ENCODE measurements at regions not wholly inside any gene's neighbourhood (a gene's known extent, or its start where the extent isn't known, plus 50 kb on each side); places are given as distances from the start of the nearest gene placed in this dataset.

DNA sequence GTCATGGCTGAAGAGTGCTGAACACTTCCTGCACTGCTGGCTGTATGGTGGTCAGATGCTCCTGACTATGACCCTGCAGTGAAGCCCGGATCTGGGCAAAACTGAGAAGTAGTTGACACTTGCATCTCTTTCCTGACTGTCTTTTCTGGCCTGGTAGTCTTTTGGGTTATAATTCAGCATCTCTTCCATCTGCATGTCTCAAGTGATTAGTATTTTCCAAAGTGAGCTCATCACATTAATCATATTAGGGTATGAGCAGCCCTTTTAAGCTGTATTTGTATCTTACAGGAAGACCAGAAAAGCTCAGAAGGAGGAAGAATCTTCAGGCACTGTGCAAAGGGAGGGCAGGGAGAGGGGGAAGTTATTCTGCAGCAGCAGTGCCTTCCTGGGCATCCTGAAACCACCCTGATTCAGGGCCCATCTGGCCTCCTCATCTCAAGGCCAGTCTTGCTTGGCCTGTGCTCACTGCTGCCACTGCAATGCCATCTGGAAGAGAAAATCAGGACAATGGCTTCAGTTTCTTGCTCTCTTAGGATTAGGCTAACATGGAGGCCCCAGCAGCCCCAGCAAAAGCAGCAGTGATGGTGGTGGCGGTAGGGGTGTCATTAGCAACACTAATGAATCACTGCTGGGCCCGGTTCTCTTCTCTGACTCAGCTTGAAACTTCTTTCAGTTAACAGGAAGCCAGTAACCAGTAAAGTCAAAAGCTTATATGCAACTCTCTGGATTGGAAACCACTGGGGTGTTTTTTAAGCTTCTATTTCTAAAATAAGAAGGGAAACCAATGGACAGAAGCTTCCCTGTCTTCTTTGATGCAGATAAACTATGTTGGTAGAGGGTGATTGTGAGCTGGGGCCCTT is 63.3 kb upstream of the WDR26 start:
- Histone ChIP-seq H3K4me1 (ENCODE audit: low read depth) (peaks cover 4% of the 10 kb centered on the region), H3K27me3 (no peaks in the 10 kb centered on the region), H3K27ac (no peak overlapping the region), H3K4me3 (no peak overlapping the region), H3K9me3 (ENCODE audit: low read depth) (no peaks in the 10 kb centered on the region), H3K36me3 (no peaks in the 10 kb centered on the region)
- TF ChIP-seq, protein P1, sequence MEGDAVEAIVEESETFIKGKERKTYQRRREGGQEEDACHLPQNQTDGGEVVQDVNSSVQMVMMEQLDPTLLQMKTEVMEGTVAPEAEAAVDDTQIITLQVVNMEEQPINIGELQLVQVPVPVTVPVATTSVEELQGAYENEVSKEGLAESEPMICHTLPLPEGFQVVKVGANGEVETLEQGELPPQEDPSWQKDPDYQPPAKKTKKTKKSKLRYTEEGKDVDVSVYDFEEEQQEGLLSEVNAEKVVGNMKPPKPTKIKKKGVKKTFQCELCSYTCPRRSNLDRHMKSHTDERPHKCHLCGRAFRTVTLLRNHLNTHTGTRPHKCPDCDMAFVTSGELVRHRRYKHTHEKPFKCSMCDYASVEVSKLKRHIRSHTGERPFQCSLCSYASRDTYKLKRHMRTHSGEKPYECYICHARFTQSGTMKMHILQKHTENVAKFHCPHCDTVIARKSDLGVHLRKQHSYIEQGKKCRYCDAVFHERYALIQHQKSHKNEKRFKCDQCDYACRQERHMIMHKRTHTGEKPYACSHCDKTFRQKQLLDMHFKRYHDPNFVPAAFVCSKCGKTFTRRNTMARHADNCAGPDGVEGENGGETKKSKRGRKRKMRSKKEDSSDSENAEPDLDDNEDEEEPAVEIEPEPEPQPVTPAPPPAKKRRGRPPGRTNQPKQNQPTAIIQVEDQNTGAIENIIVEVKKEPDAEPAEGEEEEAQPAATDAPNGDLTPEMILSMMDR (IDR thresholded peaks at IDR 0.05; ENCODE audit: low read depth, low read length), result no peak
- DNase-seq (ENCODE audit: low read depth in 1 of 2, low spot score in 1 of 2), result peak in 1 of 2 donors; percentile 76

DNA sequence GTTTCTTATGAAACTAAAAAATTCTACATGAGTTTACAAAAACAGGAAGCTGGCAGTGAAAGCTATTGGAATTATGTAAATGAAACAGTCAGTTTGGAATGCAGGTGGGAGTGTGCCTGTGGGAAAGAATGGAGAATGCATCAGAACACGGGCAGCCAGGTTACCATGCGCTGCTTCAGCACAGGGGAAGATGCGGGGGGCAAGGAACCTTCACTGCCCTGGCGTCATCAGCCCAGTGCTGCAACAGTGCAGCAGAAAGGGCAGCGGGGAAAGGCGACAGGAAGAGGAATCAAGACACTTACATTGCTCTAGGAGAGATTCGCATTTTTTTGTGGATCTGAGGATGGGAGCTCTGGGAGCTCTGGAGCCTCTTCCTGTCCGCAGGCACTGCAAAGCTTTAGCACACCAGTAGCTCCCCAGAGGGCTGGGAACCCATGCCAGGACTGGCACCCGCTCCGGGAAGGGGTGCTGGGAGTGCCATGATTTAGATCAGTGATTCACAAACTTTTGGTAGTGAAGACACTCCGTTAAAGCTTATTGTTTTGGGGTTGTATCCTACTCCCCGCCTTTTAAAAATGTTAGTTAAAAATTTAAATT is 64.1 kb upstream of the WDR26 start:
- Histone ChIP-seq H3K27ac (no peak overlapping the region), H3K4me3 (no peak overlapping the region), H3K36me3 (no peaks in the 10 kb centered on the region), H3K4me1 (ENCODE audit: low read depth) (peaks cover 11% of the 10 kb centered on the region), H3K9me3 (ENCODE audit: low read depth) (no peaks in the 10 kb centered on the region), H3K27me3 (no peaks in the 10 kb centered on the region)
- DNase-seq (ENCODE audit: low read depth in 1 of 2, low spot score in 1 of 2), result peak in 1 of 2 donors; percentile 81
- TF ChIP-seq, protein P1 (IDR thresholded peaks at IDR 0.05; ENCODE audit: low read depth, low read length), result no peak

DNA sequence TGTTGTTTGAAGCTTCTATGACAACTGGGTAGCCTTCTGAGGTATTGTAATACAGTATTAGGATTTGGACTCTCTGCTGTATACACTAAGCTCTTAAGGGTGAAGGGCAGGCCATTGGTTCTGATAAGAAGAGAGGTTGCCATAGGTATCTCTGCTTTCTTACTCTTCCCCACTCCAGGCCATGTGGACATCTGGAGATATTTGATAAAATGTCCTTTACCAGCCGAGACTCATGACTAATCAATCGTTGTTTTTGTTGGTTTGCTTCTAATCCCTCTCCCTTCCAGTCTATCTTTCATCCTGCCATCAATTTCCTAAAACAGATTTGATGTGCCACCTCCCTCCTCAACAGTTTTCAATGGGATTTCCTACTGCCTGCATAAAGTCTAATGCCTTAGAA is 64.6 kb upstream of the WDR26 start:
- Histone ChIP-seq H3K4me1 (ENCODE audit: low read depth) (peaks cover 11% of the 10 kb centered on the region), H3K4me3 (no peak overlapping the region), H3K27me3 (no peaks in the 10 kb centered on the region), H3K9me3 (ENCODE audit: low read depth) (no peaks in the 10 kb centered on the region), H3K27ac (no peak overlapping the region), H3K36me3 (no peaks in the 10 kb centered on the region)
- no peak for DNase-seq (ENCODE audit: low read depth in 1 of 2, low spot score in 1 of 2)
- TF ChIP-seq, protein P1 (IDR thresholded peaks at IDR 0.05; ENCODE audit: low read depth, low read length), result no peak

DNA sequence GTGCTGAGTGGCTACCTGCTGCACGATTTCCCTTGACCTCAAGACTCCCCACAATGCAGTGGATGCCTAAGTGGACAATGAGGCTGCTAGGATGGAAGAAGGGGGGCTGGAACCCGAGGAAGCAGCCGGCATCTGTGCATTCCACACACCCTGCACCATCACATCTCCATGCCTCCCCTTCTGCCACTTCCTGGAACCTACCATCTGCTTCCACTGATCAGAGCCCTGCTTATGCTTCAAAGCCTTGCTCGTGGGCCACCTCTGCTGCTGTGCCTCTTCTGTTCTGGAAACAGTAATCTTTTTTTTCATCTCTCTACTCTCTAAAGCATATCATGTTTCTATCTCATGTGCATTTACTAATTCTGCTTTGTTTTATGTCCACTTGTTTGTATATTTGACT is 66.2 kb upstream of the WDR26 start:
- Histone ChIP-seq H3K27me3 (no peaks in the 10 kb centered on the region), H3K4me1 (ENCODE audit: low read depth) (peaks cover 11% of the 10 kb centered on the region), H3K4me3 (no peak overlapping the region), H3K9me3 (ENCODE audit: low read depth) (no peaks in the 10 kb centered on the region), H3K36me3 (no peaks in the 10 kb centered on the region), H3K27ac (no peak overlapping the region)
- DNase-seq (ENCODE audit: low read depth in 1 of 2, low spot score in 1 of 2), result no peak
- TF ChIP-seq, protein P1 (IDR thresholded peaks at IDR 0.05; ENCODE audit: low read depth, low read length), result no peak

DNA sequence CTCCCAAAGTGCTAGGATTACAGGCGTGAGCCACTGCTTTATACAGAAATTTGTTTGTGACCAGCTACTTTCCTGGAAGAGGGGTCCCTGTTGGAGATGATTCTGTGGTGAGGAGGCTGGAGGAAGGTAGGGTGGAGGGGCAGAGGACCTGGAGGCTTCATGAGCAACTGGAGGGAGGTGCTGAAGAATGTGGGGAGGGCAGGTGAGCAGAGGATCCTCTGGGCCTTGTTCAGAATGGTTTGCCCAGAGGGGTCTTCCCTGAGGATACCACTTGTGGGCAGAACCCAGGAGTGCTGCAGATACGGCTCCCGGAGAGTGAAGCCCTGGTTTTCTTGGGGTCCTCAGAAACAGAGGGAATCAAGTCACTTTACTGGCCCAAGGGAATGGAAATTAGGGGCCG is 67.2 kb upstream of the WDR26 start:
- H3K27ac ChIP-seq, result no peak overlapping the region
- H3K4me1 ChIP-seq (ENCODE audit: low read depth), result peaks cover 11% of the 10 kb centered on the region
- no peak overlapping the region for H3K4me3 ChIP-seq
- TF ChIP-seq, protein P1 (IDR thresholded peaks at IDR 0.05; ENCODE audit: low read depth, low read length), result no peak
- H3K36me3 ChIP-seq, result no peaks in the 10 kb centered on the region
- H3K9me3 ChIP-seq (ENCODE audit: low read depth), result no peaks in the 10 kb centered on the region
- no peaks in the 10 kb centered on the region for H3K27me3 ChIP-seq
- DNase-seq (ENCODE audit: low read depth in 1 of 2, low spot score in 1 of 2), result no peak
